ENCODE measurements at regions not wholly inside any gene's neighbourhood (a gene's known extent, or its start where the extent isn't known, plus 50 kb on each side); places are given as distances from the start of the nearest gene placed in this dataset.

DNA sequence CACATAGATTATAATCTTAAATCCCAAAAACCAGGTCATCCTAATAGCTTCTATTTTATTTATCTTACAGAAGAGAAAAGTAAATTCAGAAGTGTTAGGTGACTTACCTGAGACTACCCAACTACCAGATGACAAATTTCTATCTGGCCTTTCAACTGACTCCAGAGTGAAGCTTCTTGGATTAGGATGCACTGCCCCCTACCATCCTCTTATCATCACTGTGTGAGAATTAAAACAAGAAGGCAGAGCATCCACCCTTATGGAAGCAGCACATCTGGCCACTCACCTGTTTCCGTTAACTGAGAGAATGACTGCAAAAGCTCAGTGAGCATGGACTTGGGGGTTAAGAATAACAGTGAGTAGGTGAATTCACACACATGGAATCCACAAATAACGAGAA, 502.6 kb upstream of the TECRL start:
- TF ChIP-seq DPF2 (CRISPR knock-in tag; IDR thresholded peaks at IDR 0.05; ENCODE audit: borderline replicate concordance, low read depth), result no peak
- TF ChIP-seq, protein P1, sequence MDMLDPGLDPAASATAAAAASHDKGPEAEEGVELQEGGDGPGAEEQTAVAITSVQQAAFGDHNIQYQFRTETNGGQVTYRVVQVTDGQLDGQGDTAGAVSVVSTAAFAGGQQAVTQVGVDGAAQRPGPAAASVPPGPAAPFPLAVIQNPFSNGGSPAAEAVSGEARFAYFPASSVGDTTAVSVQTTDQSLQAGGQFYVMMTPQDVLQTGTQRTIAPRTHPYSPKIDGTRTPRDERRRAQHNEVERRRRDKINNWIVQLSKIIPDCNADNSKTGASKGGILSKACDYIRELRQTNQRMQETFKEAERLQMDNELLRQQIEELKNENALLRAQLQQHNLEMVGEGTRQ (IDR thresholded peaks at IDR 0.05; ENCODE audit: low read depth, low read length), result no peak
- TF ChIP-seq, protein P1 (CRISPR knock-in tag; IDR thresholded peaks at IDR 0.05; ENCODE audit: borderline replicate concordance), result no peak
- TF ChIP-seq ZNF180 (CRISPR knock-in tag; IDR thresholded peaks at IDR 0.05; ENCODE audit: borderline replicate concordance, low read depth), result no peak
- TF ChIP-seq CAMTA2 (CRISPR knock-in tag; IDR thresholded peaks at IDR 0.05; ENCODE audit: borderline replicate concordance), result no peak
- no peak for TF ChIP-seq ATF1 (CRISPR knock-in tag; IDR thresholded peaks at IDR 0.05)
- no peak for TF ChIP-seq RAD21 (CRISPR knock-in tag; IDR thresholded peaks at IDR 0.05)
- TF ChIP-seq, protein P2, sequence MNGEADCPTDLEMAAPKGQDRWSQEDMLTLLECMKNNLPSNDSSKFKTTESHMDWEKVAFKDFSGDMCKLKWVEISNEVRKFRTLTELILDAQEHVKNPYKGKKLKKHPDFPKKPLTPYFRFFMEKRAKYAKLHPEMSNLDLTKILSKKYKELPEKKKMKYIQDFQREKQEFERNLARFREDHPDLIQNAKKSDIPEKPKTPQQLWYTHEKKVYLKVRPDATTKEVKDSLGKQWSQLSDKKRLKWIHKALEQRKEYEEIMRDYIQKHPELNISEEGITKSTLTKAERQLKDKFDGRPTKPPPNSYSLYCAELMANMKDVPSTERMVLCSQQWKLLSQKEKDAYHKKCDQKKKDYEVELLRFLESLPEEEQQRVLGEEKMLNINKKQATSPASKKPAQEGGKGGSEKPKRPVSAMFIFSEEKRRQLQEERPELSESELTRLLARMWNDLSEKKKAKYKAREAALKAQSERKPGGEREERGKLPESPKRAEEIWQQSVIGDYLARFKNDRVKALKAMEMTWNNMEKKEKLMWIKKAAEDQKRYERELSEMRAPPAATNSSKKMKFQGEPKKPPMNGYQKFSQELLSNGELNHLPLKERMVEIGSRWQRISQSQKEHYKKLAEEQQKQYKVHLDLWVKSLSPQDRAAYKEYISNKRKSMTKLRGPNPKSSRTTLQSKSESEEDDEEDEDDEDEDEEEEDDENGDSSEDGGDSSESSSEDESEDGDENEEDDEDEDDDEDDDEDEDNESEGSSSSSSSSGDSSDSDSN (CRISPR knock-in tag; IDR thresholded peaks at IDR 0.05), result no peak
- no peak for TF ChIP-seq ELF1 (CRISPR knock-in tag; IDR thresholded peaks at IDR 0.05)
- TF ChIP-seq EZH2 (conservative IDR thresholded peaks at IDR 0.05; ENCODE audit: low read depth, low read length), result no peak
- TF ChIP-seq STAT5B (CRISPR knock-in tag; IDR thresholded peaks at IDR 0.05), result no peak
- TF ChIP-seq, protein P3, sequence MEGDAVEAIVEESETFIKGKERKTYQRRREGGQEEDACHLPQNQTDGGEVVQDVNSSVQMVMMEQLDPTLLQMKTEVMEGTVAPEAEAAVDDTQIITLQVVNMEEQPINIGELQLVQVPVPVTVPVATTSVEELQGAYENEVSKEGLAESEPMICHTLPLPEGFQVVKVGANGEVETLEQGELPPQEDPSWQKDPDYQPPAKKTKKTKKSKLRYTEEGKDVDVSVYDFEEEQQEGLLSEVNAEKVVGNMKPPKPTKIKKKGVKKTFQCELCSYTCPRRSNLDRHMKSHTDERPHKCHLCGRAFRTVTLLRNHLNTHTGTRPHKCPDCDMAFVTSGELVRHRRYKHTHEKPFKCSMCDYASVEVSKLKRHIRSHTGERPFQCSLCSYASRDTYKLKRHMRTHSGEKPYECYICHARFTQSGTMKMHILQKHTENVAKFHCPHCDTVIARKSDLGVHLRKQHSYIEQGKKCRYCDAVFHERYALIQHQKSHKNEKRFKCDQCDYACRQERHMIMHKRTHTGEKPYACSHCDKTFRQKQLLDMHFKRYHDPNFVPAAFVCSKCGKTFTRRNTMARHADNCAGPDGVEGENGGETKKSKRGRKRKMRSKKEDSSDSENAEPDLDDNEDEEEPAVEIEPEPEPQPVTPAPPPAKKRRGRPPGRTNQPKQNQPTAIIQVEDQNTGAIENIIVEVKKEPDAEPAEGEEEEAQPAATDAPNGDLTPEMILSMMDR (CRISPR knock-in tag; IDR thresholded peaks at IDR 0.05), result no peak

Measured in HepG2 (cell line).